Small intestine (tissue), 7 donors: ENCODE measurements at regions not wholly inside any gene's neighbourhood (a gene's known extent, or its start where the extent isn't known, plus 50 kb on each side); places are given as distances from the start of the nearest gene placed in this dataset.
"Not testable (repeated sequence)": the region's sequence is repeated elsewhere in the genome, so short reads cannot be mapped to it uniquely, and the experiment has no call there.

ENCODE experiments used
- DNase-seq, 2 donors: peaks; one replicate each; pipeline versions ENCODE4 v3.0.0 to v3.0.0-alpha.2; 2013
- FAIRE-seq: peaks from 2 replicates; lab custom pipeline; 2012; peaks lifted over from hg19 to GRCh38; lab: Jason Lieb, UNC
- H3K27ac ChIP-seq, 3 donors: one replicate each; pipeline ENCODE4 v1.5.1; 2013; ENCODE audit warnings: low read length in 2 of 3, mild to moderate bottlenecking in 2 of 3, control low read depth in 1 of 3, inconsistent platforms in 1 of 3, low read depth in 1 of 3, moderate library complexity in 1 of 3
- H3K27me3 ChIP-seq, 3 donors: one replicate each; pipeline ENCODE4 v1.6.1; 2013; ENCODE audit warnings: low read length in 3 of 3, inconsistent platforms in 1 of 3; ENCODE audit not compliant: control insufficient read depth in 3 of 3, insufficient read depth in 3 of 3
- H3K36me3 ChIP-seq, 3 donors: one replicate each; pipeline ENCODE4 v1.6.1; 2013; ENCODE audit warnings: low read length in 3 of 3, inconsistent platforms in 1 of 3, low read depth in 1 of 3, mild to moderate bottlenecking in 1 of 3, moderate library complexity in 1 of 3; ENCODE audit not compliant: control insufficient read depth in 3 of 3, insufficient read depth in 2 of 3
- H3K4me1 ChIP-seq, 3 donors: one replicate each; pipeline ENCODE4 v1.6.1; 2013; ENCODE audit warnings: low read length in 2 of 3, inconsistent platforms in 1 of 3, low read depth in 1 of 3, mild to moderate bottlenecking in 1 of 3, moderate library complexity in 1 of 3; ENCODE audit not compliant: control insufficient read depth in 3 of 3, insufficient read depth in 2 of 3
- H3K4me3 ChIP-seq, 3 donors: one replicate each; pipeline ENCODE4 v1.5.1; 2013; ENCODE audit warnings: low read length in 3 of 3, control low read depth in 1 of 3, inconsistent platforms in 1 of 3, low read depth in 1 of 3, mild to moderate bottlenecking in 1 of 3, moderate library complexity in 1 of 3
- H3K9me3 ChIP-seq, 2 donors: one replicate each; pipeline ENCODE4 v1.6.1; 2013; ENCODE audit warnings: low read depth in 1 of 2, low read length in 1 of 2; ENCODE audit not compliant: control insufficient read depth in 2 of 2, insufficient read depth in 1 of 2
- WGBS, 3 donors: extraction: QIAGEN DNeasy Blood & Tissue Kit; methylation state at CpG; one replicate each; pipeline ENCODE4 v1.1.7; 2013; 5-methylcytosine and 5-hydroxymethylcytosine counted together
- donor health status: healthy with polysubstance abuse.
- donor health status: control.
- donor health status: control.
- donor health status: Bipolar disorder and iron deficiency.
- donor health status: healthy.

DNA sequence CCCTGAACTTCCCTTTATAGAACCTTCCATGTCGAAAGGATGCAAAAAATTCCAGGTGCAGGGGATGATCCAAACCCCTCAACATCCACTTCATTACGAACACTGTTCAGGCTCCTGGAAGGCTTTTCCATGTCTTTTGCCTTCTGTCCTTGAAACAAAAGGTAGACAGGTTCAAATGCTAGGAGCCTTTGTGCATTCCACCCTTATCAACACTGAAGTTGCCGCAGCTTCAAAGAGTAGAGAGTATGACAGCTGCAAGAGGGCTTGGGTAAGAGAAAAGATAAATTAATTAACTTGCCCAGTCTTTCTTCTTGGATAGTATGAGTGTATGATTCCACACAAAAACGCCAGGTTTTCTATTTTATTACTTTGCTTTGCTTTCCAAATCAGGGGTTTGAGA is 269.1 kb upstream of the MSX2 start:
- DNase-seq (peak; percentile 16 to 29), FAIRE-seq (no peak)
- peaks cover 0 to 3% (median 3%) of the 10 kb centered on the region in 3 donors for H3K4me1 ChIP-seq
- H3K36me3 ChIP-seq, result no peaks in the 10 kb centered on the region
- no peak overlapping the region for H3K4me3 ChIP-seq
- H3K27ac ChIP-seq, result no peak overlapping the region
- H3K9me3 ChIP-seq, result no peaks in the 10 kb centered on the region
- WGBS, 3 donors, result 18 to 50% (median 26%) methylated on average over 4 of the region's 4 CpGs
- H3K27me3 ChIP-seq, result no peaks in the 10 kb centered on the region

GRCh38 chr5:174457141-174457678 is 267.2 kb upstream of the MSX2 start:
- WGBS, 3 donors, result 63 to 68% (median 67%) methylated on average over 5 of the region's 5 CpGs
- H3K4me3 ChIP-seq, result no peak overlapping the region
- H3K27me3 ChIP-seq, result no peaks in the 10 kb centered on the region
- FAIRE-seq (no peak), DNase-seq (no peak)
- H3K4me1 ChIP-seq, result peaks cover 0 to 16% (median 7%) of the 10 kb centered on the region in 3 donors
- no peaks in the 10 kb centered on the region for H3K9me3 ChIP-seq
- no peaks in the 10 kb centered on the region for H3K36me3 ChIP-seq
- no peak overlapping the region for H3K27ac ChIP-seq

GRCh38 chr5:174459071-174459702 is 265.2 kb upstream of the MSX2 start:
- no peak overlapping the region for H3K4me3 ChIP-seq
- peaks cover 0 to 16% (median 7%) of the 10 kb centered on the region in 3 donors for H3K4me1 ChIP-seq
- no peak for DNase-seq
- H3K27ac ChIP-seq, result no peak overlapping the region
- H3K36me3 ChIP-seq, result no peaks in the 10 kb centered on the region
- no peak for FAIRE-seq
- no peaks in the 10 kb centered on the region for H3K9me3 ChIP-seq
- 76 to 86% (median 76%) methylated on average over 12 of the region's 12 CpGs for WGBS, 3 donors
- H3K27me3 ChIP-seq, result no peaks in the 10 kb centered on the region

- no peaks in the 10 kb centered on the region for H3K27me3 ChIP-seq
- no peak overlapping the region for H3K27ac ChIP-seq
- H3K4me3 ChIP-seq, result no peak overlapping the region
- 12 to 48% (median 22%) methylated on average over 9 of the region's 9 CpGs for WGBS, 3 donors
- DNase-seq (peak; percentile 27 to 52), FAIRE-seq (no peak)
- peaks cover 0 to 16% (median 7%) of the 10 kb centered on the region in 3 donors for H3K4me1 ChIP-seq
- H3K9me3 ChIP-seq, result no peaks in the 10 kb centered on the region
- H3K36me3 ChIP-seq, result no peaks in the 10 kb centered on the region
These were observed 264.4 kb upstream of the MSX2 start for GRCh38 chr5:174459832-174460448.

DNA sequence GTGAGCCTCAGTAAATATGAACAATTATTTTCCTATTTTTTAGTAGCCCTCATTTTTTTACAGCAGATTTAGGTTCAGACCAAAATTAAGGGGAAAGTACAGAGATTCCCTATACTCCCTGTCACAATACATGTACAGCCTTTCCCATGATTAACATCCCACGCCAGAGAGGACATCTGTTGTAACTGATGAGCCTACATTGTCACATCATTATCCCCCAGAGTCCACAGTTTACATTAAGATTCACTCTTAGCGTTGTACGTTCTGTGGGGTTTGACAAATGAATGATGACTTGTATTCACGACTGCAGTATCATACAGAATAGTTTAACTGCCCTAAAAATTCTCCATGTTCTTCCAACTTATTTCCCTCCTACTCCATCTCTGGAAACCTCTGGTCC is 262.3 kb upstream of the MSX2 start:
- H3K27ac ChIP-seq, result no peak overlapping the region
- no peaks in the 10 kb centered on the region for H3K27me3 ChIP-seq
- DNase-seq, result no peak
- no peaks in the 10 kb centered on the region for H3K36me3 ChIP-seq
- 52 to 88% (median 76%) methylated on average over 4 of the region's 4 CpGs for WGBS, 3 donors
- FAIRE-seq, result no peak
- H3K4me3 ChIP-seq, result no peak overlapping the region
- peaks cover 0 to 3% of the 10 kb centered on the region in 2 donors for H3K9me3 ChIP-seq
- peaks cover 0 to 16% (median 7%) of the 10 kb centered on the region in 3 donors for H3K4me1 ChIP-seq

GRCh38 chr5:174464504-174465165 is 259.7 kb upstream of the MSX2 start:
- WGBS, 3 donors, result 93 to 100% (median 96%) methylated on average over 1 of the region's 1 CpG
- Histone ChIP-seq H3K36me3 (no peaks in the 10 kb centered on the region), H3K27ac (no peak overlapping the region), H3K4me3 (no peak overlapping the region), H3K9me3 (peaks cover 0 to 3% of the 10 kb centered on the region in 2 donors), H3K27me3 (no peaks in the 10 kb centered on the region), H3K4me1 (peaks cover 0 to 16% (median 7%) of the 10 kb centered on the region in 3 donors)
- DNase-seq (no peak), FAIRE-seq (no peak)

- H3K27me3 ChIP-seq, H3K9me3 ChIP-seq, H3K4me1 ChIP-seq, FAIRE-seq, H3K4me3 ChIP-seq, H3K36me3 ChIP-seq, DNase-seq, H3K27ac ChIP-seq: not testable (repeated sequence)
- 85 to 92% (median 90%) methylated on average over 3 of the region's 3 CpGs for WGBS, 3 donors
These were observed 252.9 kb upstream of the MSX2 start for GRCh38 chr5:174471528-174471927.

GRCh38 chr5:174472956-174473355 is 251.4 kb upstream of the MSX2 start:
- WGBS, 3 donors, result 95 to 97% (median 96%) methylated on average over 2 of the region's 2 CpGs
- no peak overlapping the region for H3K27ac ChIP-seq
- no peaks in the 10 kb centered on the region for H3K27me3 ChIP-seq
- H3K4me1 ChIP-seq, result no peaks in the 10 kb centered on the region
- no peak for FAIRE-seq
- H3K9me3 ChIP-seq, result no peaks in the 10 kb centered on the region
- H3K36me3 ChIP-seq, result no peaks in the 10 kb centered on the region
- H3K4me3 ChIP-seq, result no peak overlapping the region
- no peak for DNase-seq
